ENCODE measurements at regions not wholly inside any gene's neighbourhood (a gene's known extent, or its start where the extent isn't known, plus 50 kb on each side); places are given as distances from the start of the nearest gene placed in this dataset.

DNA sequence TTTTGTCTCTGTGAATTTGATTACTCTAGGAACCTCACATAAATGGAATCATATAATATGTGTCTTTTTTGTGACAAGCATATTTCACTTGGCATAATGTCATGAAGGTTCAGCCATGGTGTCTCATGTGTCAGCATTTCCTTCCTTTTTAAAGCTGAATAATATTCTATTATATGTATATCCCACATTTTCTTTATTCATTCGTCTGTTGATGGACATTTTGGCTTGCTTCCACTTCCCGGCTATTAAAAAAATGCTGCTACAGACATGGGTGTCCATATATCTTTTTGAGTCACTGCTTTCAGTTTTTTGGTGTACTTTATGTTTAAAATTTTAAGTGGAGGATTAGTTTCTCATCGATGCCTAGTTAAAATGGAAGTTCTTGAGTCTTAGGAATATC lies 59.8 kb upstream of the C5orf63 start:
- TF ChIP-seq TAF1 (conservative IDR thresholded peaks at IDR 0.05) (no peak), HNF4G (IDR thresholded peaks at IDR 0.05) (no peak), SP1 (IDR thresholded peaks at IDR 0.05) (no peak)
- TF ChIP-seq, protein P1, sequence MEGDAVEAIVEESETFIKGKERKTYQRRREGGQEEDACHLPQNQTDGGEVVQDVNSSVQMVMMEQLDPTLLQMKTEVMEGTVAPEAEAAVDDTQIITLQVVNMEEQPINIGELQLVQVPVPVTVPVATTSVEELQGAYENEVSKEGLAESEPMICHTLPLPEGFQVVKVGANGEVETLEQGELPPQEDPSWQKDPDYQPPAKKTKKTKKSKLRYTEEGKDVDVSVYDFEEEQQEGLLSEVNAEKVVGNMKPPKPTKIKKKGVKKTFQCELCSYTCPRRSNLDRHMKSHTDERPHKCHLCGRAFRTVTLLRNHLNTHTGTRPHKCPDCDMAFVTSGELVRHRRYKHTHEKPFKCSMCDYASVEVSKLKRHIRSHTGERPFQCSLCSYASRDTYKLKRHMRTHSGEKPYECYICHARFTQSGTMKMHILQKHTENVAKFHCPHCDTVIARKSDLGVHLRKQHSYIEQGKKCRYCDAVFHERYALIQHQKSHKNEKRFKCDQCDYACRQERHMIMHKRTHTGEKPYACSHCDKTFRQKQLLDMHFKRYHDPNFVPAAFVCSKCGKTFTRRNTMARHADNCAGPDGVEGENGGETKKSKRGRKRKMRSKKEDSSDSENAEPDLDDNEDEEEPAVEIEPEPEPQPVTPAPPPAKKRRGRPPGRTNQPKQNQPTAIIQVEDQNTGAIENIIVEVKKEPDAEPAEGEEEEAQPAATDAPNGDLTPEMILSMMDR (IDR thresholded peaks at IDR 0.05; ENCODE audit: low read depth, low read length, missing input control): no peak
- TF ChIP-seq, protein P2, sequence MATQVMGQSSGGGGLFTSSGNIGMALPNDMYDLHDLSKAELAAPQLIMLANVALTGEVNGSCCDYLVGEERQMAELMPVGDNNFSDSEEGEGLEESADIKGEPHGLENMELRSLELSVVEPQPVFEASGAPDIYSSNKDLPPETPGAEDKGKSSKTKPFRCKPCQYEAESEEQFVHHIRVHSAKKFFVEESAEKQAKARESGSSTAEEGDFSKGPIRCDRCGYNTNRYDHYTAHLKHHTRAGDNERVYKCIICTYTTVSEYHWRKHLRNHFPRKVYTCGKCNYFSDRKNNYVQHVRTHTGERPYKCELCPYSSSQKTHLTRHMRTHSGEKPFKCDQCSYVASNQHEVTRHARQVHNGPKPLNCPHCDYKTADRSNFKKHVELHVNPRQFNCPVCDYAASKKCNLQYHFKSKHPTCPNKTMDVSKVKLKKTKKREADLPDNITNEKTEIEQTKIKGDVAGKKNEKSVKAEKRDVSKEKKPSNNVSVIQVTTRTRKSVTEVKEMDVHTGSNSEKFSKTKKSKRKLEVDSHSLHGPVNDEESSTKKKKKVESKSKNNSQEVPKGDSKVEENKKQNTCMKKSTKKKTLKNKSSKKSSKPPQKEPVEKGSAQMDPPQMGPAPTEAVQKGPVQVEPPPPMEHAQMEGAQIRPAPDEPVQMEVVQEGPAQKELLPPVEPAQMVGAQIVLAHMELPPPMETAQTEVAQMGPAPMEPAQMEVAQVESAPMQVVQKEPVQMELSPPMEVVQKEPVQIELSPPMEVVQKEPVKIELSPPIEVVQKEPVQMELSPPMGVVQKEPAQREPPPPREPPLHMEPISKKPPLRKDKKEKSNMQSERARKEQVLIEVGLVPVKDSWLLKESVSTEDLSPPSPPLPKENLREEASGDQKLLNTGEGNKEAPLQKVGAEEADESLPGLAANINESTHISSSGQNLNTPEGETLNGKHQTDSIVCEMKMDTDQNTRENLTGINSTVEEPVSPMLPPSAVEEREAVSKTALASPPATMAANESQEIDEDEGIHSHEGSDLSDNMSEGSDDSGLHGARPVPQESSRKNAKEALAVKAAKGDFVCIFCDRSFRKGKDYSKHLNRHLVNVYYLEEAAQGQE (IDR thresholded peaks at IDR 0.05): no peak

DNA sequence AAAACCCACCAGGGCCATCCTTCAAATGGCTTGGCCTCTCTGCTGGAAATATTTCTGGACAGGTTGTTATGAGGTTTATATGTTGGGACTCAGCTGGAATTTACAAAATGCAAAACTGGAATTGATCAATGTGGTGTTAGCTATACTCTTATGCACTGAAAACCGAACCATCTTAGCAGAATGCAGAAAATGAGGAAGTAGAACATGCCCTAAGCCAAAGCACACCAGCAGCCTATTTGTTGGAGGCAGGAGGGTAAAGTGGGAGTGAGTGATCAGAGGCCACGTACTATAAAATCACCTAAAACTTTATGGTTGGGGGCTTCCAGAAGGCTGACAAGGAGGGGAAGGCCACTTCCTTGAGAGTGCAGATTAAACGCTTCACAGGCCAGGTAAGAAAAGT lies 63.6 kb upstream of the C5orf63 start:
- Histone ChIP-seq H3K9me3 (ENCODE audit: control insufficient read depth in 4 of 4, low read length in 3 of 4) (no peaks in the 10 kb centered on the region), H3K27ac (ENCODE audit: low read depth in 1 of 2, low read length in 2 of 2) (no peak overlapping the region), H3K36me3 (ENCODE audit: control insufficient read depth in 4 of 4, insufficient read depth in 3 of 4, low read depth in 1 of 4, low read length in 3 of 4) (no peaks in the 10 kb centered on the region), H3K4me3 (ENCODE audit: low read depth in 1 of 3, low read length in 3 of 3) (no peak overlapping the region), H3K4me1 (ENCODE audit: control insufficient read depth in 4 of 4, insufficient read depth in 4 of 4, low read length in 3 of 4) (no peaks in the 10 kb centered on the region), H3K27me3 (ENCODE audit: control insufficient read depth in 4 of 4, insufficient read depth in 4 of 4, low read length in 3 of 4) (no peaks in the 10 kb centered on the region), H3K9ac (ENCODE audit: low read depth in 1 of 2, low read length in 2 of 2) (no peak overlapping the region)
- 70% methylated on average over 3 of the region's 3 CpGs for WGBS
- no peak for DNase-seq (ENCODE audit: low spot score)
- TF ChIP-seq, protein P3, sequence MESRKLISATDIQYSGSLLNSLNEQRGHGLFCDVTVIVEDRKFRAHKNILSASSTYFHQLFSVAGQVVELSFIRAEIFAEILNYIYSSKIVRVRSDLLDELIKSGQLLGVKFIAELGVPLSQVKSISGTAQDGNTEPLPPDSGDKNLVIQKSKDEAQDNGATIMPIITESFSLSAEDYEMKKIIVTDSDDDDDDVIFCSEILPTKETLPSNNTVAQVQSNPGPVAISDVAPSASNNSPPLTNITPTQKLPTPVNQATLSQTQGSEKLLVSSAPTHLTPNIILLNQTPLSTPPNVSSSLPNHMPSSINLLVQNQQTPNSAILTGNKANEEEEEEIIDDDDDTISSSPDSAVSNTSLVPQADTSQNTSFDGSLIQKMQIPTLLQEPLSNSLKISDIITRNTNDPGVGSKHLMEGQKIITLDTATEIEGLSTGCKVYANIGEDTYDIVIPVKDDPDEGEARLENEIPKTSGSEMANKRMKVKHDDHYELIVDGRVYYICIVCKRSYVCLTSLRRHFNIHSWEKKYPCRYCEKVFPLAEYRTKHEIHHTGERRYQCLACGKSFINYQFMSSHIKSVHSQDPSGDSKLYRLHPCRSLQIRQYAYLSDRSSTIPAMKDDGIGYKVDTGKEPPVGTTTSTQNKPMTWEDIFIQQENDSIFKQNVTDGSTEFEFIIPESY (IDR thresholded peaks at IDR 0.05): no peak
- TF ChIP-seq RXRA (IDR thresholded peaks at IDR 0.05) (no peak), EGR1 (IDR thresholded peaks at IDR 0.05; ENCODE audit: low read depth in 2 of 2) (no peak), YY1 (IDR thresholded peaks at IDR 0.05) (no peak), JUND (IDR thresholded peaks at IDR 0.05) (no peak), RAD21 (IDR thresholded peaks at IDR 0.05) (no peak), TAF1 (conservative IDR thresholded peaks at IDR 0.05) (no peak), HNF4G (IDR thresholded peaks at IDR 0.05) (no peak), GABPA (IDR thresholded peaks at IDR 0.05 in 1 of 2, conservative IDR thresholded peaks at IDR 0.05 in 1 of 2) (no peak), NR2F2 (IDR thresholded peaks at IDR 0.05) (no peak), FOXA2 (IDR thresholded peaks at IDR 0.05) (no peak), SP1 (IDR thresholded peaks at IDR 0.05) (no peak)
- TF ChIP-seq, protein P2 (IDR thresholded peaks at IDR 0.05): no peak
- TF ChIP-seq, protein P4, sequence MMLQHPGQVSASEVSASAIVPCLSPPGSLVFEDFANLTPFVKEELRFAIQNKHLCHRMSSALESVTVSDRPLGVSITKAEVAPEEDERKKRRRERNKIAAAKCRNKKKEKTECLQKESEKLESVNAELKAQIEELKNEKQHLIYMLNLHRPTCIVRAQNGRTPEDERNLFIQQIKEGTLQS (IDR thresholded peaks at IDR 0.05): no peak
- TF ChIP-seq, protein P1 (IDR thresholded peaks at IDR 0.05; ENCODE audit: low read depth, low read length, missing input control): no peak
- TF ChIP-seq, protein P5, sequence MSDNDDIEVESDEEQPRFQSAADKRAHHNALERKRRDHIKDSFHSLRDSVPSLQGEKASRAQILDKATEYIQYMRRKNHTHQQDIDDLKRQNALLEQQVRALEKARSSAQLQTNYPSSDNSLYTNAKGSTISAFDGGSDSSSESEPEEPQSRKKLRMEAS (IDR thresholded peaks at IDR 0.05): no peak

More for the DNA sequence above, 59.8 kb upstream of the C5orf63 start:
- Histone ChIP-seq H3K36me3 (ENCODE audit: control insufficient read depth in 4 of 4, insufficient read depth in 3 of 4, low read depth in 1 of 4, low read length in 3 of 4) (no peaks in the 10 kb centered on the region), H3K4me3 (ENCODE audit: low read depth in 1 of 3, low read length in 3 of 3) (no peak overlapping the region), H3K9me3 (ENCODE audit: control insufficient read depth in 4 of 4, low read length in 3 of 4) (no peaks in the 10 kb centered on the region), H3K27ac (ENCODE audit: low read depth in 1 of 2, low read length in 2 of 2) (no peak overlapping the region), H3K27me3 (ENCODE audit: control insufficient read depth in 4 of 4, insufficient read depth in 4 of 4, low read length in 3 of 4) (no peaks in the 10 kb centered on the region), H3K9ac (ENCODE audit: low read depth in 1 of 2, low read length in 2 of 2) (no peak overlapping the region), H3K4me1 (ENCODE audit: control insufficient read depth in 4 of 4, insufficient read depth in 4 of 4, low read length in 3 of 4) (no peaks in the 10 kb centered on the region)
- 67% methylated on average over 3 of the region's 3 CpGs for WGBS
- DNase-seq (ENCODE audit: low spot score): no peak

All from liver (tissue), 8 donors.